Endothelial cell of umbilical vein (primary cell): ENCODE measurements at regions not wholly inside any gene's neighbourhood (a gene's known extent, or its start where the extent isn't known, plus 50 kb on each side); places are given as distances from the start of the nearest gene placed in this dataset.

ENCODE experiments used
- BruUV-seq: library from RNA; stranded (reverse); fragments of 400-500 nt; replicated peaks from 2 replicates; lab custom pipeline; 2021; lab: Mats Ljungman, UMichigan
- CTCF ChIA-PET: fragments of 300-600, 350-600 bp; sonication (Branson Sonifier 250); formaldehyde crosslinking; loops from one replicate; lab custom pipeline; 2021; ENCODE audit warnings: antibody characterized with exemption, inconsistent platforms; lab: Charles Lee
- POLR2A ChIA-PET: fragments of 300-600, 350-600 bp; sonication (Branson Sonifier 250); formaldehyde crosslinking; loops from one replicate; lab custom pipeline; 2021; ENCODE audit warnings: antibody characterized with exemption, inconsistent platforms; lab: Charles Lee
- DNase-seq: peaks from one replicate; pipeline ENCODE4 v3.0.0-alpha.2; 2011; ENCODE audit warnings: low read depth, low spot score
- FAIRE-seq: peaks from 2 replicates; lab custom pipeline; 2011; peaks lifted over from hg19 to GRCh38; lab: Jason Lieb, UNC
- H2AFZ ChIP-seq: 2 replicates; pipeline ENCODE4 v1.6.0; 2012; ENCODE audit warnings: low read depth, low read length, control low read depth, inconsistent platforms
- H3K27ac ChIP-seq: 2 replicates; pipeline ENCODE4 v1.5.1; 2011; ENCODE audit warnings: low read depth, mild to moderate bottlenecking, control low read depth, low read length, moderate library complexity; ENCODE audit not compliant: insufficient read depth
- H3K27me3 ChIP-seq, 2 experiments: 2 replicates each; pipeline versions ENCODE4 v1.6.0 to v1.6.1; 2011; ENCODE audit warnings: low read length in 2 of 2, mixed read lengths in 1 of 2; ENCODE audit not compliant: control insufficient read depth in 2 of 2, insufficient read depth in 2 of 2
- H3K36me3 ChIP-seq, 2 experiments: 2 replicates in 1 of 2; 3 replicates in 1 of 2; pipeline ENCODE4 v1.5.1; 2011; ENCODE audit warnings: low read length in 2 of 2, mild to moderate bottlenecking in 1 of 2, moderate library complexity in 1 of 2; ENCODE audit not compliant: control insufficient read depth in 2 of 2, insufficient read depth in 2 of 2; ENCODE audit errors: extremely low read depth in 1 of 2
- H3K4me1 ChIP-seq: 3 replicates; pipeline ENCODE4 v1.5.1; 2011; ENCODE audit warnings: mild to moderate bottlenecking, low read length; ENCODE audit not compliant: control insufficient read depth, insufficient read depth; ENCODE audit errors: extremely low read depth
- H3K4me2 ChIP-seq: 2 replicates; pipeline ENCODE4 v1.6.1; 2011; ENCODE audit warnings: low read length, control low read depth, mixed read lengths; ENCODE audit not compliant: insufficient read depth
- H3K4me3 ChIP-seq, 3 experiments: fragments of 200-600 bp in 1 of 3; sonication (generic), shearing (Covaris generic) in 1 of 3; replicated peaks in 1 of 3; 2 replicates each; pipeline ENCODE4 v1.5.1; 2011 to 2016; ENCODE audit warnings: control low read depth in 3 of 3, low read length in 3 of 3, mild to moderate bottlenecking in 2 of 3, inconsistent platforms in 1 of 3, low read depth in 1 of 3, moderate library complexity in 1 of 3; ENCODE audit not compliant: insufficient read depth in 1 of 3
- H3K79me2 ChIP-seq: 2 replicates; pipeline ENCODE4 v1.6.0; 2012; ENCODE audit warnings: low read length, inconsistent platforms; ENCODE audit not compliant: control insufficient read depth, insufficient read depth
- H3K9ac ChIP-seq: replicated peaks from 2 replicates; pipeline ENCODE3; 2011; ENCODE audit warnings: low read length, control low read depth; ENCODE audit not compliant: insufficient read depth; ENCODE audit errors: extremely low read depth
- H3K9me1 ChIP-seq: replicated peaks from 3 replicates; pipeline ENCODE4 v1.6.0; 2011; ENCODE audit warnings: mild to moderate bottlenecking, low read length; ENCODE audit not compliant: control insufficient read depth, insufficient read depth; ENCODE audit errors: extremely low read depth
- H3K9me3 ChIP-seq: replicated peaks from 2 replicates; pipeline ENCODE4 v1.5.1; 2012; ENCODE audit warnings: low read length, inconsistent platforms; ENCODE audit not compliant: control insufficient read depth, insufficient read depth
- H4K20me1 ChIP-seq: replicated peaks from 2 replicates; pipeline ENCODE3; 2011; ENCODE audit warnings: mild to moderate bottlenecking, low read length; ENCODE audit not compliant: control insufficient read depth, insufficient read depth; ENCODE audit errors: extremely low read depth
- EZH2 ChIP-seq: IDR thresholded peaks from 2 replicates; pipeline ENCODE4 v1.6.1; 2012; ENCODE audit warnings: borderline replicate concordance, low read depth, mild to moderate bottlenecking, moderate library complexity, low read length, inconsistent platforms; ENCODE audit not compliant: severe bottlenecking
- FOS ChIP-seq: IDR thresholded peaks from 2 replicates; pipeline ENCODE4 v1.6.1; 2011; ENCODE audit warnings: mild to moderate bottlenecking, low read length, moderate library complexity, borderline replicate concordance; ENCODE audit not compliant: insufficient read depth
- GATA2 ChIP-seq: IDR thresholded peaks from 2 replicates; pipeline ENCODE4 v1.7.0; 2011; ENCODE audit warnings: low read depth, mild to moderate bottlenecking, moderate library complexity, mixed read lengths, low read length; ENCODE audit not compliant: insufficient read length, insufficient read depth
- JUN ChIP-seq: IDR thresholded peaks from 2 replicates; pipeline ENCODE4 v1.6.1; 2011; ENCODE audit warnings: borderline replicate concordance, low read depth; ENCODE audit not compliant: insufficient read length, insufficient read depth
- MYC ChIP-seq: IDR thresholded peaks from one replicate; pipeline ENCODE4 v1.6.1; 2011; ENCODE audit warnings: mild to moderate bottlenecking, low read depth, low read length
- POLR2A ChIP-seq: IDR thresholded peaks from 2 replicates; pipeline ENCODE4 v1.6.1; 2012; ENCODE audit warnings: low read depth, mild to moderate bottlenecking, control low read depth, low read length
- POLR2AphosphoS5 ChIP-seq: IDR thresholded peaks from 2 replicates; pipeline ENCODE4 v1.6.1; 2012; ENCODE audit warnings: low read depth, mild to moderate bottlenecking, control low read depth, low read length, moderate library complexity; ENCODE audit not compliant: insufficient read depth
- dilution Hi-C: fragments of 300-500 bp; cut with MboI; formaldehyde crosslinking; loops from one replicate; pipeline ENCODE4 v1.15.0; 2019; ENCODE audit warnings: low sequenced_read_pairs; ENCODE audit not compliant: extremely low pct_ligation_motif_present
- intact Hi-C: fragments of 100-400 bp; cut with micrococcal nuclease; formaldehyde crosslinking; loops from one replicate; pipeline ENCODE4 v1.10.0; 2022
- TF ChIP-seq, protein P1 (sequence below), 2 donors: IDR thresholded peaks; 1 replicate in 1 of 2; 2 replicates in 1 of 2; pipeline ENCODE4 v1.5.1; 2011; ENCODE audit warnings: low read length in 2 of 2, mild to moderate bottlenecking in 2 of 2, moderate library complexity in 2 of 2, control low read depth in 1 of 2, inconsistent platforms in 1 of 2, low read depth in 1 of 2; ENCODE audit not compliant: insufficient read depth in 1 of 2; ENCODE audit errors: extremely low read depth in 1 of 2
- TF ChIP-seq, protein P2 (sequence below): IDR thresholded peaks from 2 replicates; pipeline ENCODE4 v1.6.1; 2011; ENCODE audit not compliant: insufficient read depth, insufficient read length

DNA sequence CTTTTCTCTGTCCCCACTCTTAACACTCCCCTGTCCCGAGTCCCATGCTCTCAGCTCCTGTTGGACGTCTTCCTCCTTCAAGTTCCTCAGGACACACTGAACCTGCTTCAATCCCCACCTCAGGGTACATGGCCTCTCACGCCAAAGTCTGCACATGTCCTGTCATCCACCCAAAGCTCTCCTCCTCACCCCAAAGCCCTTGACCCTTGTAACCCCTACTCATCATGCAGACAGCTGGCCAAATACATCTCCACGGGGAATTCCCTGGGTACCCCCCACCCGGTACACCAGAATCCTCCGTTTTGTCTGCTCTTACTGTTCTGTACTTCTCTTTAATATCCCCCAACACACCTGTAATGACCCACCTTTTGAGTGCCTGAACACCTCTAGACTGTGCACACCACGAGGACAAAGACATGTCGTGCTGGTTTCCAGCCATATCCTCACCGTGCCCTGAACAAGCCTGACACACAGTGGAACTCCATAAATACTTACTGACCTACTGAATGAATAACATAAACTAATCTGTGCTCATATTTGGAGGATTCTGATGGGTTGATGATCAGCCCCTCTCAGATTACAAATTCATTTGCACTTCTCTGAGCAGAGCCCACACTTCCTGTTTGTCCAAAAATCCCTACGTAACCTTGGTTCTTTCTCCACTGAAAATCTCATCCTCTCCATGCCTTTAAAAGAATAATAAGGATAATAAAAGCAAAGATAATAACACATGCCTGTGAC is 66.8 kb upstream of the EYA2 start:
- H2AFZ ChIP-seq, result no peak overlapping the region
- H3K4me1 ChIP-seq, result no peaks in the 10 kb centered on the region
- dilution Hi-C loops, result no loop called here
- no peak overlapping the region for H3K4me2 ChIP-seq
- no peaks in the 10 kb centered on the region for H3K9me1 ChIP-seq
- H3K27me3 ChIP-seq, result no peaks in the 10 kb centered on the region
- H4K20me1 ChIP-seq, result no peaks in the 10 kb centered on the region
- no peaks in the 10 kb centered on the region for H3K79me2 ChIP-seq
- no peak overlapping the region for H3K9ac ChIP-seq
- TF ChIP-seq GATA2 (no peak), JUN (no peak), POLR2AphosphoS5 (no peak), MYC (no peak), POLR2A (no peak), EZH2 (no peak), FOS (no peak)
- TF ChIP-seq, protein P1, sequence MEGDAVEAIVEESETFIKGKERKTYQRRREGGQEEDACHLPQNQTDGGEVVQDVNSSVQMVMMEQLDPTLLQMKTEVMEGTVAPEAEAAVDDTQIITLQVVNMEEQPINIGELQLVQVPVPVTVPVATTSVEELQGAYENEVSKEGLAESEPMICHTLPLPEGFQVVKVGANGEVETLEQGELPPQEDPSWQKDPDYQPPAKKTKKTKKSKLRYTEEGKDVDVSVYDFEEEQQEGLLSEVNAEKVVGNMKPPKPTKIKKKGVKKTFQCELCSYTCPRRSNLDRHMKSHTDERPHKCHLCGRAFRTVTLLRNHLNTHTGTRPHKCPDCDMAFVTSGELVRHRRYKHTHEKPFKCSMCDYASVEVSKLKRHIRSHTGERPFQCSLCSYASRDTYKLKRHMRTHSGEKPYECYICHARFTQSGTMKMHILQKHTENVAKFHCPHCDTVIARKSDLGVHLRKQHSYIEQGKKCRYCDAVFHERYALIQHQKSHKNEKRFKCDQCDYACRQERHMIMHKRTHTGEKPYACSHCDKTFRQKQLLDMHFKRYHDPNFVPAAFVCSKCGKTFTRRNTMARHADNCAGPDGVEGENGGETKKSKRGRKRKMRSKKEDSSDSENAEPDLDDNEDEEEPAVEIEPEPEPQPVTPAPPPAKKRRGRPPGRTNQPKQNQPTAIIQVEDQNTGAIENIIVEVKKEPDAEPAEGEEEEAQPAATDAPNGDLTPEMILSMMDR (IDR thresholded peaks at IDR 0.05; ENCODE audit: extremely low read depth in 1 of 2, insufficient read depth in 1 of 2, low read depth in 1 of 2, low read length in 2 of 2), result no peak
- TF ChIP-seq, protein P2, sequence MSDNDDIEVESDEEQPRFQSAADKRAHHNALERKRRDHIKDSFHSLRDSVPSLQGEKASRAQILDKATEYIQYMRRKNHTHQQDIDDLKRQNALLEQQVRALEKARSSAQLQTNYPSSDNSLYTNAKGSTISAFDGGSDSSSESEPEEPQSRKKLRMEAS, result no peak
- ChIA-PET CTCF (no interaction called here), POLR2A (no interaction called here)
- no TSS peak for BruUV-seq
- intact Hi-C loops, result no loop called here
- FAIRE-seq, result no peak
- H3K36me3 ChIP-seq, result no peaks in the 10 kb centered on the region
- H3K4me3 ChIP-seq, result no peak overlapping the region
- H3K9me3 ChIP-seq, result no peaks in the 10 kb centered on the region
- no peak overlapping the region for H3K27ac ChIP-seq
- DNase-seq, result no peak
